ENCODE measurements at regions not wholly inside any gene's neighbourhood (a gene's known extent, or its start where the extent isn't known, plus 50 kb on each side); places are given as distances from the start of the nearest gene placed in this dataset.

DNA sequence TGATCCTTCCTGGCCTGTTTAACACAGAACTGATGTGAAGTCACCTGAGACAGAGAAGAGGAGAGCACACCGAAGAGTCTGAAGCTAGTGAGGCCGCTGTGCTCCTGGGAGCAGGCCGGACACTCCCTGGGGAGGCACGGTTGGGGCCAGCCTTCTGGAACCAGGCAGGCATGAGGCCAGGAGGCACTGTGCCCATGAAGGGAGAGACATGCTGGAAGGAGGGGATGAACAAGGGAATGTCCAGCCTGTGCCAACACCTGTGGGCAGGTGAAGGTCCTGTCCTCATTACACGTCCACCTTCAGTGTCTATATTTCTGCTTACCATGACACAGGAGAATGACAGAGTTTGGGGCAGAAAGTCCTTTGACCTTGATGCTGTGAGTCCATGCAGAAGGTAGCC, 183.8 kb upstream of the S1PR3 start:
- Mint-ChIP-seq H3K27ac (ENCODE audit: unreplicated experiment) (no peak overlapping the region), H3K4me1 (ENCODE audit: low read depth, unreplicated experiment) (peaks cover 4% of the 10 kb centered on the region), H3K36me3 (ENCODE audit: low read depth, unreplicated experiment) (no peaks in the 10 kb centered on the region), H3K4me3 (ENCODE audit: unreplicated experiment) (no peak overlapping the region), H3K9me3 (ENCODE audit: unreplicated experiment) (peaks cover 3% of the 10 kb centered on the region), H3K27me3 (ENCODE audit: low read depth, unreplicated experiment) (peaks cover 17% of the 10 kb centered on the region)
- no peak overlapping the region for H3K4me3 ChIP-seq (ENCODE audit: insufficient read depth, low read depth, low read length)
- no peaks in the 10 kb centered on the region for H3K27me3 ChIP-seq (ENCODE audit: insufficient read depth, low read length)
- no peak for TF ChIP-seq EZH2 (IDR thresholded peaks at IDR 0.05; ENCODE audit: insufficient read depth, low read length)
- TF ChIP-seq, protein P1, sequence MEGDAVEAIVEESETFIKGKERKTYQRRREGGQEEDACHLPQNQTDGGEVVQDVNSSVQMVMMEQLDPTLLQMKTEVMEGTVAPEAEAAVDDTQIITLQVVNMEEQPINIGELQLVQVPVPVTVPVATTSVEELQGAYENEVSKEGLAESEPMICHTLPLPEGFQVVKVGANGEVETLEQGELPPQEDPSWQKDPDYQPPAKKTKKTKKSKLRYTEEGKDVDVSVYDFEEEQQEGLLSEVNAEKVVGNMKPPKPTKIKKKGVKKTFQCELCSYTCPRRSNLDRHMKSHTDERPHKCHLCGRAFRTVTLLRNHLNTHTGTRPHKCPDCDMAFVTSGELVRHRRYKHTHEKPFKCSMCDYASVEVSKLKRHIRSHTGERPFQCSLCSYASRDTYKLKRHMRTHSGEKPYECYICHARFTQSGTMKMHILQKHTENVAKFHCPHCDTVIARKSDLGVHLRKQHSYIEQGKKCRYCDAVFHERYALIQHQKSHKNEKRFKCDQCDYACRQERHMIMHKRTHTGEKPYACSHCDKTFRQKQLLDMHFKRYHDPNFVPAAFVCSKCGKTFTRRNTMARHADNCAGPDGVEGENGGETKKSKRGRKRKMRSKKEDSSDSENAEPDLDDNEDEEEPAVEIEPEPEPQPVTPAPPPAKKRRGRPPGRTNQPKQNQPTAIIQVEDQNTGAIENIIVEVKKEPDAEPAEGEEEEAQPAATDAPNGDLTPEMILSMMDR (IDR thresholded peaks at IDR 0.05; ENCODE audit: insufficient read depth, low read depth, low read length): no peak
- H3K9me3 ChIP-seq (ENCODE audit: insufficient read depth, low read depth, low read length): no peaks in the 10 kb centered on the region
- DNase-seq (ENCODE audit: low read depth): no peak
- FAIRE-seq: no peak
- no peak overlapping the region for H3K27ac ChIP-seq (ENCODE audit: low read depth, low read length)
- H2AFZ ChIP-seq (ENCODE audit: low read depth, low read length): no peak overlapping the region
- H3K36me3 ChIP-seq (ENCODE audit: insufficient read depth, low read length): no peaks in the 10 kb centered on the region
- H3K9ac ChIP-seq (ENCODE audit: low read length): no peak overlapping the region
- H3K79me2 ChIP-seq (ENCODE audit: insufficient read depth, low read length): no peaks in the 10 kb centered on the region
- H3K4me2 ChIP-seq (ENCODE audit: low read length): no peak overlapping the region
- no peaks in the 10 kb centered on the region for H3K4me1 ChIP-seq (ENCODE audit: insufficient read depth, low read length)
- no peaks in the 10 kb centered on the region for H4K20me1 ChIP-seq (ENCODE audit: insufficient read depth, low read length)

DNA sequence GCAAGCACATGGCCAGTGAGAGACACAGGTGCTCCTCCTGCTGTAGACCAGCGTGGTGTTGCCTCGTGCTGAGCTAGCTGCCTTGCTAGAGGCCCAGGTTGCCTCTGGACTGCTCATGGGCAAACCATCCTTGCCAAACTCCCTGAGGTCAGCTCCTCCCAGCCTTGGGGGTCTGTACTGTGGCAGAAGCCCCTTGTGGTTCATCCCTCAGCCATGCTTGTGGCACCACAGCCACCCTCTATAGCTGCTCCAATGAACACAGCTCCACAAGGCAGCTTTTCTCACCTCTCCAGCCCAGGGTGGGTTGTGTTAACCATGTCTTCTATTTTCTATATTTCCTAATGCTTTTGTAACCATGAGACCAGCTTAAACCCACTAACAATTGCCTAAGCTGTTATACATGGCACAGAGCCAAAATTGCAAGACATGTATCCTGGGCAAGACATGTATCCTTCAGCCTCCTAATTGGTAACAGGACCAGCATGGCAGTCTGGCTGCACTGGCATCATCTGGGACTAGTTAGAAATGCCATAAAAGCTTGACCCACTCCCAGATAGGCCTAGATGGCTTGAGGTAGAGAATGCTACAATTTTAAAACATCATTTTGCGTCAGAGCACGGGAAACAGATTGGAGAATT, 183.1 kb upstream of the S1PR3 start:
- Histone ChIP-seq H3K4me1 (ENCODE audit: insufficient read depth, low read length) (no peaks in the 10 kb centered on the region), H2AFZ (ENCODE audit: low read depth, low read length) (no peak overlapping the region), H3K36me3 (ENCODE audit: insufficient read depth, low read length) (no peaks in the 10 kb centered on the region), H3K9me3 (ENCODE audit: insufficient read depth, low read depth, low read length) (no peaks in the 10 kb centered on the region), H4K20me1 (ENCODE audit: insufficient read depth, low read length) (no peaks in the 10 kb centered on the region), H3K4me2 (ENCODE audit: low read length) (no peak overlapping the region), H3K9ac (ENCODE audit: low read length) (no peak overlapping the region), H3K4me3 (ENCODE audit: insufficient read depth, low read depth, low read length) (no peak overlapping the region), H3K27ac (ENCODE audit: low read depth, low read length) (no peak overlapping the region), H3K27me3 (ENCODE audit: insufficient read depth, low read length) (no peaks in the 10 kb centered on the region), H3K79me2 (ENCODE audit: insufficient read depth, low read length) (no peaks in the 10 kb centered on the region)
- DNase-seq (ENCODE audit: low read depth): no peak
- Mint-ChIP-seq H3K9me3 (ENCODE audit: unreplicated experiment) (peaks cover 3% of the 10 kb centered on the region), H3K36me3 (ENCODE audit: low read depth, unreplicated experiment) (no peaks in the 10 kb centered on the region), H3K27me3 (ENCODE audit: low read depth, unreplicated experiment) (peaks cover 17% of the 10 kb centered on the region), H3K27ac (ENCODE audit: unreplicated experiment) (no peak overlapping the region), H3K4me3 (ENCODE audit: unreplicated experiment) (no peak overlapping the region), H3K4me1 (ENCODE audit: low read depth, unreplicated experiment) (peaks cover 4% of the 10 kb centered on the region)
- no peak for FAIRE-seq
- no peak for TF ChIP-seq EZH2 (IDR thresholded peaks at IDR 0.05; ENCODE audit: insufficient read depth, low read length)
- TF ChIP-seq, protein P1 (IDR thresholded peaks at IDR 0.05; ENCODE audit: insufficient read depth, low read depth, low read length): no peak

DNA sequence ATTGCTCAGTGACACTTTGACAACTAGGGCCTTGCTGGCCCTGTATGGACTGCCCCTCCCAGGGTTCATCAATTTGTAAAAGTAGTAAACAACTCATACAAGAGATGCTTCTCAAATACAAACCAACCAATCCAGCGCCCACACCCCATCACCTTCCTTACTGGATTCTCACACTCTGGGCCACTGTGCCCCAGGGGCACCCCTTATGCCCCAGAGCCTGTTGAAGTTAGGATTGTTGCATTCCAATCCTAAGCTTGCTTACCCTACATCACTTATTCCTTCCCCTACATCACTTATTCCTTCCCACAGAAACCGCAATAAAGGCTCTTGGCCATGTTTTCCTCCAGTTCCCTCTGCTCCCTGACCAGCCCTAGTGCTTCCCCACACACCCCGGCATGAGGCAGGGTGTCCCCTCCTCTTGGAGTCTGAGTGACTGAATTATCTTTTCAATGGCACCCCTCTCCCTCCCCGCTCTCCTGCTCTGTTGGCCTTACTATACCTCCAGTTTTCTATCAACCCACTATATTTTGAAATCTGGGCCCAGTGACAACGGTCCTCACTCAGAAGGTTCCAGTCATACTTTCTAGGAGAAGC, 182.4 kb upstream of the S1PR3 start:
- H3K9me3 ChIP-seq (ENCODE audit: insufficient read depth, low read depth, low read length): no peaks in the 10 kb centered on the region
- no peaks in the 10 kb centered on the region for H3K79me2 ChIP-seq (ENCODE audit: insufficient read depth, low read length)
- Mint-ChIP-seq H3K27me3 (ENCODE audit: low read depth, unreplicated experiment) (peaks cover 17% of the 10 kb centered on the region), H3K27ac (ENCODE audit: unreplicated experiment) (no peak overlapping the region), H3K36me3 (ENCODE audit: low read depth, unreplicated experiment) (no peaks in the 10 kb centered on the region), H3K4me1 (ENCODE audit: low read depth, unreplicated experiment) (peaks cover 8% of the 10 kb centered on the region), H3K4me3 (ENCODE audit: unreplicated experiment) (no peak overlapping the region), H3K9me3 (ENCODE audit: unreplicated experiment) (peaks cover 3% of the 10 kb centered on the region)
- FAIRE-seq: no peak
- no peak overlapping the region for H3K27ac ChIP-seq (ENCODE audit: low read depth, low read length)
- no peak overlapping the region for H3K4me3 ChIP-seq (ENCODE audit: insufficient read depth, low read depth, low read length)
- H3K4me2 ChIP-seq (ENCODE audit: low read length): no peak overlapping the region
- no peak for DNase-seq (ENCODE audit: low read depth)
- no peaks in the 10 kb centered on the region for H3K4me1 ChIP-seq (ENCODE audit: insufficient read depth, low read length)
- H2AFZ ChIP-seq (ENCODE audit: low read depth, low read length): no peak overlapping the region
- H4K20me1 ChIP-seq (ENCODE audit: insufficient read depth, low read length): no peaks in the 10 kb centered on the region
- no peak overlapping the region for H3K9ac ChIP-seq (ENCODE audit: low read length)
- H3K36me3 ChIP-seq (ENCODE audit: insufficient read depth, low read length): no peaks in the 10 kb centered on the region
- TF ChIP-seq, protein P1 (IDR thresholded peaks at IDR 0.05; ENCODE audit: insufficient read depth, low read depth, low read length): no peak
- TF ChIP-seq EZH2 (IDR thresholded peaks at IDR 0.05; ENCODE audit: insufficient read depth, low read length): no peak
- H3K27me3 ChIP-seq (ENCODE audit: insufficient read depth, low read length): no peaks in the 10 kb centered on the region

All from astrocyte (in vitro differentiated cells and primary cell).